HFF-Myc (cell line): ENCODE measurements at regions not wholly inside any gene's neighbourhood (a gene's known extent, or its start where the extent isn't known, plus 50 kb on each side); places are given as distances from the start of the nearest gene placed in this dataset.

Experiments
- DNase-seq: peaks from one replicate; pipeline ENCODE4 v3.0.0-alpha.2; 2011; ENCODE audit warnings: low read depth; ENCODE audit errors: extremely low read depth
- H3K4me3 ChIP-seq: replicated peaks from 2 replicates; pipeline ENCODE4 v1.5.1; 2011; ENCODE audit warnings: low read depth, mild to moderate bottlenecking, control low read depth, low read length
- CTCF ChIP-seq: IDR thresholded peaks from 2 replicates; pipeline ENCODE4 v1.5.1; 2012; ENCODE audit warnings: mild to moderate bottlenecking, low read depth, low read length, control low read depth; ENCODE audit errors: missing control alignments

GRCh38 chr1:238088560-238089290 is 198.0 kb upstream of the ZP4 start:
- no peak for TF ChIP-seq CTCF
- no peak for DNase-seq
- no peak overlapping the region for H3K4me3 ChIP-seq

GRCh38 chr1:238073991-238074390 is 183.3 kb upstream of the ZP4 start:
- no peak for TF ChIP-seq CTCF
- no peak overlapping the region for H3K4me3 ChIP-seq
- no peak for DNase-seq

GRCh38 chr1:238071061-238071460 is 180.3 kb upstream of the ZP4 start:
- no peak overlapping the region for H3K4me3 ChIP-seq
- DNase-seq = no peak
- TF ChIP-seq CTCF = no peak

GRCh38 chr1:238063454-238063853 is 172.7 kb upstream of the ZP4 start:
- TF ChIP-seq CTCF = no peak
- H3K4me3 ChIP-seq = no peak overlapping the region
- DNase-seq = no peak

GRCh38 chr1:238061967-238062613 is 171.4 kb upstream of the ZP4 start:
- DNase-seq = no peak
- no peak overlapping the region for H3K4me3 ChIP-seq
- no peak for TF ChIP-seq CTCF

- H3K4me3 ChIP-seq = no peak overlapping the region
- no peak for DNase-seq
- no peak for TF ChIP-seq CTCF
Observed at GRCh38 chr1:238060061-238060460, 169.3 kb upstream of the ZP4 start.
